Smooth muscle cell (in vitro differentiated cells): ENCODE measurements at regions not wholly inside any gene's neighbourhood (a gene's known extent, or its start where the extent isn't known, plus 50 kb on each side); places are given as distances from the start of the nearest gene placed in this dataset.

ENCODE experiments used
- DNase-seq: peaks from one replicate; lab custom pipeline; 2025; ENCODE audit not compliant: unreplicated experiment; lab: John Stamatoyannopoulos, UW
- H2AFZ ChIP-seq: fragments of 200-600 bp; sonication (generic); 2 replicates; pipeline ENCODE4 v1.6.0; 2016; ENCODE audit warnings: antibody characterized with exemption, low read depth, mild to moderate bottlenecking
- H3F3A ChIP-seq: fragments of 200-600 bp; sonication (generic); 2 replicates; pipeline ENCODE4 v1.6.0; 2017; ENCODE audit warnings: antibody characterized with exemption, low read depth
- H3K27ac ChIP-seq: fragments of 200-600 bp; sonication (generic); 2 replicates; pipeline ENCODE4 v1.5.1; 2016; ENCODE audit warnings: low read depth, mild to moderate bottlenecking
- H3K27me3 ChIP-seq: fragments of 200-600 bp; sonication (generic); 2 replicates; pipeline ENCODE4 v1.6.1; 2016; ENCODE audit warnings: low read depth, mild to moderate bottlenecking
- H3K36me3 ChIP-seq: fragments of 200-600 bp; sonication (generic); 2 replicates; pipeline ENCODE4 v1.5.1; 2016; ENCODE audit warnings: low read depth
- H3K4me1 ChIP-seq: fragments of 200-600 bp; sonication (generic); 2 replicates; pipeline ENCODE4 v1.5.1; 2016; ENCODE audit warnings: low read depth
- H3K4me2 ChIP-seq: fragments of 200-600 bp; sonication (generic); 2 replicates; pipeline ENCODE4 v1.6.0; 2016; ENCODE audit warnings: mild to moderate bottlenecking
- H3K4me3 ChIP-seq: fragments of 200-600 bp; sonication (generic); 2 replicates; pipeline ENCODE4 v1.5.1; 2016; ENCODE audit warnings: mild to moderate bottlenecking
- H3K79me2 ChIP-seq: fragments of 200-600 bp; sonication (generic); 2 replicates; pipeline ENCODE4 v1.6.0; 2016; ENCODE audit warnings: low read depth, mild to moderate bottlenecking
- H3K9ac ChIP-seq: fragments of 200-600 bp; sonication (generic); 2 replicates; pipeline ENCODE4 v1.6.0; 2016; ENCODE audit warnings: low read depth
- H3K9me3 ChIP-seq: fragments of 200-600 bp; sonication (generic); replicated peaks from 2 replicates; pipeline ENCODE4 v1.5.1; 2016; ENCODE audit warnings: low read depth
- H4K20me1 ChIP-seq: fragments of 200-600 bp; sonication (generic); 2 replicates; pipeline ENCODE4 v1.6.0; 2016; ENCODE audit warnings: low read depth
- WGBS: methylation state at CpG from one replicate; pipeline ENCODE4 v1.1.7; 2016; ENCODE audit warnings: low lambda C conversion rate; 5-methylcytosine and 5-hydroxymethylcytosine counted together
- TF ChIP-seq, protein P1 (sequence below): fragments of 200-600 bp; sonication (generic); IDR thresholded peaks from 2 replicates; pipeline ENCODE4 v1.5.1; 2017; ENCODE audit warnings: borderline replicate concordance, mild to moderate bottlenecking, antibody characterized with exemption; ENCODE audit not compliant: insufficient read depth, poor library complexity, severe bottlenecking

DNA sequence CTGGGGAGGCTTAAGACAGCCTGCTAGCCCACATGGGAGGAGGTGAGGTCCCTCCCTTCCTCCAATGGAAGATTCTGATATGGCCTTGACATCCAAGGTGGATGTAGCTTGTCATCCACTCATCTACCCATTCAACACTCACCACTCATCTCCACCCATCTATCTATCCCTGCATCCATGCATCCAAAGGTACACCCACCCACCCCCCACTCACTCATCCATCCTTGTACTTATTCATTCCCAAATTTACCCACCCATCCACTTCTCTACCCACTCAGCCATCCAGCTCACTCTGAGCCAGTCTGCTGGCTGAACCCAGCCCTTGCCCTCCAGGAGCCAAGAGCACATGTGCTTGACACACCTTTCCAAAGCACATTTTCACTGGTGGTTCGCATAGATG, 189.7 kb downstream of the TLE3 start:
- Histone ChIP-seq H3F3A (no peaks in the 10 kb centered on the region), H3K79me2 (no peaks in the 10 kb centered on the region), H3K9me3 (no peaks in the 10 kb centered on the region), H3K36me3 (no peaks in the 10 kb centered on the region), H3K9ac (no peak overlapping the region), H3K27ac (no peak overlapping the region), H3K4me3 (no peak overlapping the region), H3K27me3 (no peaks in the 10 kb centered on the region), H4K20me1 (no peaks in the 10 kb centered on the region), H2AFZ (no peak overlapping the region), H3K4me1 (peaks cover 5% of the 10 kb centered on the region), H3K4me2 (no peak overlapping the region)
- DNase-seq, result no peak
- TF ChIP-seq, protein P1, sequence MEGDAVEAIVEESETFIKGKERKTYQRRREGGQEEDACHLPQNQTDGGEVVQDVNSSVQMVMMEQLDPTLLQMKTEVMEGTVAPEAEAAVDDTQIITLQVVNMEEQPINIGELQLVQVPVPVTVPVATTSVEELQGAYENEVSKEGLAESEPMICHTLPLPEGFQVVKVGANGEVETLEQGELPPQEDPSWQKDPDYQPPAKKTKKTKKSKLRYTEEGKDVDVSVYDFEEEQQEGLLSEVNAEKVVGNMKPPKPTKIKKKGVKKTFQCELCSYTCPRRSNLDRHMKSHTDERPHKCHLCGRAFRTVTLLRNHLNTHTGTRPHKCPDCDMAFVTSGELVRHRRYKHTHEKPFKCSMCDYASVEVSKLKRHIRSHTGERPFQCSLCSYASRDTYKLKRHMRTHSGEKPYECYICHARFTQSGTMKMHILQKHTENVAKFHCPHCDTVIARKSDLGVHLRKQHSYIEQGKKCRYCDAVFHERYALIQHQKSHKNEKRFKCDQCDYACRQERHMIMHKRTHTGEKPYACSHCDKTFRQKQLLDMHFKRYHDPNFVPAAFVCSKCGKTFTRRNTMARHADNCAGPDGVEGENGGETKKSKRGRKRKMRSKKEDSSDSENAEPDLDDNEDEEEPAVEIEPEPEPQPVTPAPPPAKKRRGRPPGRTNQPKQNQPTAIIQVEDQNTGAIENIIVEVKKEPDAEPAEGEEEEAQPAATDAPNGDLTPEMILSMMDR, result no peak
- WGBS, result 75% methylated on average over 1 of the region's 1 CpG

DNA sequence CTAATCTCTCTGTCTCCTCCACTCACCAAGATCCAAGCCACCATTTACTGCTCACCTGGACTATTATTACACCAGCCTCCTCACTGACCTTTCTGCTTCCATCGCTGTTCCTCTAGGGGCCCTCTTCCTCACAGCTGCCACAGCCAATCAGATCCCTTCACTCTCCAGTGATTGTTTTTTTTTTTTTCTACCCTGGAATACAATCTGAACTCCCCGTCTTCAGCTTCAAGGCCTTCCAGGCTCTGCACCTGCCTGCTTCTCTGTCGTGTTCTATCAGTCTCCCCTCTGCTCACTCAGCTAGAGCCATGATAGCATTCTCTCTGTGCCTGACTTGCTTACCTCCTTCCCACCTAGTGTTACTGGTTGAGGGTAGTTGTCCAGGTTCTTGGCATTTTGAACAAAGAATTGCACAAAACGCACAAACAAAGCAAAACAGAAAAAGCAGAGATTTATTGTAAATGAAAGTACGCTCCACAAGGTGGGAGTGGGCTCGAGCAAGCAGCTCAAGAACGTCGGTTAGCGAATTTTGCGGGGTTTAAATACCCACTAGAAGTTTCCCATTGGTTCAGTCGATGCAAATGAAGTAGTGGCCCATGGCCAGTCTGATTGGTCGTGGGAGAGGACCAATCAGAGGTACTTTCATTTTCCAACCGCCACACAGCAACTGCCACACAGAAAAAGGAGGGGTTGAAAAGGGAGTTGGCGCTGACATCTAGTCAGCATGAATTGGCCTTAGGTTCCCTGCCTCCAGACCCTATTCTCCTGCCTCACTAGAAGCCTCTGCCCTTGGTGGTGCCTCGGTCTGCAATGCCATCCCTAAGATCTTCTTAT, 188.9 kb downstream of the TLE3 start:
- H3K4me1 ChIP-seq, result peaks cover 5% of the 10 kb centered on the region
- no peak overlapping the region for H3K9ac ChIP-seq
- H3F3A ChIP-seq, result no peaks in the 10 kb centered on the region
- H3K36me3 ChIP-seq, result no peaks in the 10 kb centered on the region
- H2AFZ ChIP-seq, result no peak overlapping the region
- H4K20me1 ChIP-seq, result no peaks in the 10 kb centered on the region
- H3K4me2 ChIP-seq, result no peak overlapping the region
- DNase-seq, result no peak
- H3K4me3 ChIP-seq, result no peak overlapping the region
- no peaks in the 10 kb centered on the region for H3K79me2 ChIP-seq
- WGBS, result 90% methylated on average over 15 of the region's 15 CpGs
- TF ChIP-seq, protein P1, result no peak
- no peaks in the 10 kb centered on the region for H3K9me3 ChIP-seq
- H3K27me3 ChIP-seq, result no peaks in the 10 kb centered on the region
- H3K27ac ChIP-seq, result no peak overlapping the region

DNA sequence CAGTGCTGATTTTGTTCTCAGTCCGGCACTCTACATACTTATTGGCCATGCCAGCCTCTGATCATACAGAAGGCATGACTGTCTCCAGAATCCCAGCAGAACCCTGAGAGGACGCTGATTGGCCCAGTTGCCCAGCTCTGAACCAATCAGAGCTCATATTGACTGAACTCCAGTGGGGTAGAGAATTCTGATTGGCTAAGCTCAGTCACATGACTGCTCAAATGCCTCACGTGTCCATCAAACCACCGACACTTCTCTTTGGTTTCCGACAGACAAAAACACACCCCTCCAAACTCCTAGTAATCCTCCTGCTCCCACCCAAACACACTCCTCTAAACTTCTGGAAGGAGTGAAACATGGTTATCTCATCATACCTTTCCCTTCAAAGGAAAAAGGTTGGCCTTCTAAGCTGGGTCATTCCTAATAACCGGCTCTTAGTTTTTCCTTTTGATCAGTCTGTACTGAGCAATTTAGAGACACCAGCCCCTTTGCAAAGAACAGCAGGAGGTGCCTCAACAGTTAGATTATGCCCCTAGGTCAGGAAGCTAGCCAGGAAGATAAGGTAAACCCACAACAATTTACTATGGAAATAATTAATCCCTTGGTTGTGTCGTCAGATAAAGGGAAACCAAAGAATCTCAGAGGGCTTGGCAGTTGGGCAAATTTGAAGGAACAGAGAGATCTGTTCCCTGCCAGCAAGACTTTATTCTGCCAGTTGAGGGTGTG, 187.8 kb downstream of the TLE3 start:
- TF ChIP-seq, protein P1, result no peak
- Histone ChIP-seq H3K4me3 (no peak overlapping the region), H4K20me1 (no peaks in the 10 kb centered on the region), H3K27me3 (no peaks in the 10 kb centered on the region), H3K9me3 (no peaks in the 10 kb centered on the region), H3K4me1 (peaks cover 5% of the 10 kb centered on the region), H3K4me2 (no peak overlapping the region), H3K27ac (no peak overlapping the region), H3F3A (no peaks in the 10 kb centered on the region), H3K36me3 (no peaks in the 10 kb centered on the region), H3K9ac (no peak overlapping the region), H3K79me2 (no peaks in the 10 kb centered on the region), H2AFZ (no peak overlapping the region)
- WGBS, result 79% methylated on average over 7 of the region's 7 CpGs
- DNase-seq, result no peak
